ENCODE measurements at regions not wholly inside any gene's neighbourhood (a gene's known extent, or its start where the extent isn't known, plus 50 kb on each side); places are given as distances from the start of the nearest gene placed in this dataset.

- TF ChIP-seq POLR2AphosphoS5 (IDR thresholded peaks at IDR 0.05) (no peak), POLR2A (IDR thresholded peaks at IDR 0.05) (no peak), EP300 (IDR thresholded peaks at IDR 0.05) (no peak), CTCF (IDR thresholded peaks at IDR 0.05) (no peak)
- Histone ChIP-seq H3K27me3 (no peaks in the 10 kb centered on the region), H3K27ac (peak overlapping the region in 1 of 4 donors; percentile 54), H3K36me3 (no peaks in the 10 kb centered on the region), H3K9me3 (no peaks in the 10 kb centered on the region), H3K4me1 (peaks cover 0 to 9% (median 9%) of the 10 kb centered on the region in 3 donors), H3K4me3 (no peak overlapping the region)
- ATAC-seq: no peak
These were observed 466.0 kb downstream of the GJA1 start for GRCh38 chr6:121901432-121901831.

- Histone ChIP-seq H3K36me3 (no peaks in the 10 kb centered on the region), H3K27ac (no peak overlapping the region), H3K4me3 (no peak overlapping the region), H3K9me3 (peaks cover 0 to 15% (median 0%) of the 10 kb centered on the region in 3 donors), H3K4me1 (peaks cover 0 to 7% (median 0%) of the 10 kb centered on the region in 3 donors), H3K27me3 (no peaks in the 10 kb centered on the region)
- WGBS, 2 donors (ENCODE audit: low coverage in 1 of 2): 29 to 66% methylated on average over 4 of the region's 4 CpGs
- TF ChIP-seq POLR2A (IDR thresholded peaks at IDR 0.05): no peak
- TF ChIP-seq CTCF (IDR thresholded peaks at IDR 0.05): no peak
- no peak for TF ChIP-seq EP300 (IDR thresholded peaks at IDR 0.05)
- no peak for TF ChIP-seq POLR2AphosphoS5 (IDR thresholded peaks at IDR 0.05)
- ATAC-seq: no peak
These were observed 469.1 kb downstream of the GJA1 start for GRCh38 chr6:121904559-121904958.

- Histone ChIP-seq H3K27me3 (no peaks in the 10 kb centered on the region), H3K27ac (no peak overlapping the region), H3K4me3 (no peak overlapping the region), H3K9me3 (peaks cover 0 to 27% (median 0%) of the 10 kb centered on the region in 3 donors), H3K36me3 (no peaks in the 10 kb centered on the region), H3K4me1 (no peaks in the 10 kb centered on the region)
- ATAC-seq: no peak
- TF ChIP-seq EP300 (IDR thresholded peaks at IDR 0.05) (no peak), POLR2A (IDR thresholded peaks at IDR 0.05) (no peak), CTCF (IDR thresholded peaks at IDR 0.05) (no peak), POLR2AphosphoS5 (IDR thresholded peaks at IDR 0.05) (no peak)
- 55 to 91% methylated on average over 1 of the region's 1 CpG for WGBS, 2 donors (ENCODE audit: low coverage in 1 of 2)
These were observed 477.5 kb downstream of the GJA1 start for GRCh38 chr6:121912905-121913304.

GRCh38 chr6:121917263-121917829 is 481.9 kb downstream of the GJA1 start:
- H3K4me3 ChIP-seq: no peak overlapping the region
- no peaks in the 10 kb centered on the region for H3K9me3 ChIP-seq
- 91 to 100% methylated on average over 2 to 3 of the region's 3 CpGs for WGBS, 2 donors (ENCODE audit: low coverage in 1 of 2)
- no peaks in the 10 kb centered on the region for H3K27me3 ChIP-seq
- no peak for ATAC-seq
- H3K27ac ChIP-seq: no peak overlapping the region
- TF ChIP-seq CTCF (IDR thresholded peaks at IDR 0.05) (no peak), EP300 (IDR thresholded peaks at IDR 0.05) (no peak), POLR2A (IDR thresholded peaks at IDR 0.05) (no peak), POLR2AphosphoS5 (IDR thresholded peaks at IDR 0.05) (no peak)
- no peaks in the 10 kb centered on the region for H3K4me1 ChIP-seq
- no peaks in the 10 kb centered on the region for H3K36me3 ChIP-seq

- no peaks in the 10 kb centered on the region for H3K9me3 ChIP-seq
- no peak overlapping the region for H3K4me3 ChIP-seq
- no peak overlapping the region for H3K27ac ChIP-seq
- H3K27me3 ChIP-seq: no peaks in the 10 kb centered on the region
- no peaks in the 10 kb centered on the region for H3K36me3 ChIP-seq
- 87 to 89% methylated on average over 1 of the region's 1 CpG for WGBS, 2 donors (ENCODE audit: low coverage in 1 of 2)
- no peak for ATAC-seq
- no peaks in the 10 kb centered on the region for H3K4me1 ChIP-seq
- TF ChIP-seq POLR2A (IDR thresholded peaks at IDR 0.05): no peak
- TF ChIP-seq POLR2AphosphoS5 (IDR thresholded peaks at IDR 0.05): no peak
- no peak for TF ChIP-seq EP300 (IDR thresholded peaks at IDR 0.05)
- no peak for TF ChIP-seq CTCF (IDR thresholded peaks at IDR 0.05)
These were observed 481.5 kb upstream of the HSF2 start for GRCh38 chr6:121917834-121918559.

Measured in gastroesophageal sphincter (tissue), 4 donors.